Osteoblast (primary cell): ENCODE measurements at regions not wholly inside any gene's neighbourhood (a gene's known extent, or its start where the extent isn't known, plus 50 kb on each side); places are given as distances from the start of the nearest gene placed in this dataset.

Experiments
- DNase-seq: peaks from one replicate; pipeline ENCODE4 v3.0.0; 2011; ENCODE audit warnings: low spot score, mixed read lengths; ENCODE audit not compliant: insufficient read length; ENCODE audit errors: missing footprints
- H2AFZ ChIP-seq: 2 replicates; pipeline ENCODE4 v1.6.0; 2011; ENCODE audit warnings: mild to moderate bottlenecking, low read length
- H3K27ac ChIP-seq: 2 replicates; pipeline ENCODE4 v1.5.1; 2011; ENCODE audit warnings: mild to moderate bottlenecking, low read depth, low read length, moderate library complexity
- H3K27me3 ChIP-seq: 2 replicates; pipeline ENCODE4 v1.6.0; 2012; ENCODE audit warnings: mild to moderate bottlenecking, control low read depth, inconsistent platforms, low read length, moderate library complexity; ENCODE audit not compliant: insufficient read depth
- H3K36me3 ChIP-seq: 2 replicates; pipeline ENCODE4 v1.5.1; 2011; ENCODE audit warnings: mild to moderate bottlenecking, low read length, control low read depth, moderate library complexity; ENCODE audit not compliant: insufficient read depth
- H3K4me1 ChIP-seq: 2 replicates; pipeline ENCODE4 v1.5.1; 2011; ENCODE audit warnings: mild to moderate bottlenecking, low read length, control low read depth, moderate library complexity; ENCODE audit not compliant: insufficient read depth
- H3K4me2 ChIP-seq: 2 replicates; pipeline ENCODE4 v1.6.0; 2011; ENCODE audit warnings: mild to moderate bottlenecking, low read length; ENCODE audit not compliant: insufficient read depth
- H3K4me3 ChIP-seq: fragments of 200-600 bp; sonication (generic); 3 replicates; pipeline ENCODE4 v1.5.1; 2012; ENCODE audit warnings: mild to moderate bottlenecking, low read length, inconsistent platforms; ENCODE audit not compliant: insufficient read depth
- H3K79me2 ChIP-seq: 2 replicates; pipeline ENCODE4 v1.6.0; 2012; ENCODE audit warnings: mild to moderate bottlenecking, low read length, control low read depth, inconsistent platforms; ENCODE audit not compliant: insufficient read depth
- H3K9me3 ChIP-seq: 2 replicates; pipeline ENCODE4 v1.5.1; 2011; ENCODE audit warnings: low read depth, low read length, control low read depth
- H4K20me1 ChIP-seq: 2 replicates; pipeline ENCODE4 v1.6.0; 2012; ENCODE audit warnings: mild to moderate bottlenecking, low read length, control low read depth; ENCODE audit not compliant: insufficient read depth
- CTCF ChIP-seq: IDR thresholded peaks from 2 replicates; pipeline ENCODE4 v1.5.1; 2011; ENCODE audit warnings: mild to moderate bottlenecking, low read depth, low read length, moderate library complexity; ENCODE audit errors: extremely low read depth

GRCh38 chr9:82161876-82162275, 173.3 kb downstream of the SPATA31D1 start:
- H3K27ac ChIP-seq, result no peak overlapping the region
- no peaks in the 10 kb centered on the region for H4K20me1 ChIP-seq
- no peaks in the 10 kb centered on the region for H3K36me3 ChIP-seq
- H3K9me3 ChIP-seq, result no peaks in the 10 kb centered on the region
- TF ChIP-seq CTCF, result no peak
- no peak overlapping the region for H2AFZ ChIP-seq
- H3K4me3 ChIP-seq, result no peak overlapping the region
- no peaks in the 10 kb centered on the region for H3K27me3 ChIP-seq
- no peak for DNase-seq
- H3K4me2 ChIP-seq, result no peak overlapping the region
- H3K79me2 ChIP-seq, result no peaks in the 10 kb centered on the region
- H3K4me1 ChIP-seq, result no peaks in the 10 kb centered on the region

GRCh38 chr9:82164159-82164558, 175.6 kb downstream of the SPATA31D1 start:
- no peaks in the 10 kb centered on the region for H3K79me2 ChIP-seq
- no peak overlapping the region for H3K27ac ChIP-seq
- no peak overlapping the region for H2AFZ ChIP-seq
- no peak for TF ChIP-seq CTCF
- H3K4me3 ChIP-seq, result no peak overlapping the region
- DNase-seq, result no peak
- no peaks in the 10 kb centered on the region for H3K9me3 ChIP-seq
- no peaks in the 10 kb centered on the region for H3K36me3 ChIP-seq
- H4K20me1 ChIP-seq, result no peaks in the 10 kb centered on the region
- H3K27me3 ChIP-seq, result no peaks in the 10 kb centered on the region
- no peak overlapping the region for H3K4me2 ChIP-seq
- no peaks in the 10 kb centered on the region for H3K4me1 ChIP-seq

GRCh38 chr9:82167296-82167695, 178.7 kb downstream of the SPATA31D1 start:
- no peak overlapping the region for H2AFZ ChIP-seq
- no peak for TF ChIP-seq CTCF
- H4K20me1 ChIP-seq, result no peaks in the 10 kb centered on the region
- no peak overlapping the region for H3K27ac ChIP-seq
- no peaks in the 10 kb centered on the region for H3K4me1 ChIP-seq
- no peak overlapping the region for H3K4me3 ChIP-seq
- no peaks in the 10 kb centered on the region for H3K79me2 ChIP-seq
- no peak for DNase-seq
- H3K9me3 ChIP-seq, result no peaks in the 10 kb centered on the region
- H3K27me3 ChIP-seq, result no peaks in the 10 kb centered on the region
- H3K4me2 ChIP-seq, result no peak overlapping the region
- no peaks in the 10 kb centered on the region for H3K36me3 ChIP-seq

- H2AFZ ChIP-seq, result no peak overlapping the region
- H3K9me3 ChIP-seq, result no peaks in the 10 kb centered on the region
- H3K27ac ChIP-seq, result no peak overlapping the region
- H3K36me3 ChIP-seq, result no peaks in the 10 kb centered on the region
- H3K79me2 ChIP-seq, result no peaks in the 10 kb centered on the region
- TF ChIP-seq CTCF, result no peak
- H3K4me1 ChIP-seq, result no peaks in the 10 kb centered on the region
- DNase-seq, result no peak
- H3K4me3 ChIP-seq, result no peak overlapping the region
- no peak overlapping the region for H3K4me2 ChIP-seq
- H3K27me3 ChIP-seq, result no peaks in the 10 kb centered on the region
- no peaks in the 10 kb centered on the region for H4K20me1 ChIP-seq
Observed at GRCh38 chr9:82168585-82168984, 180.0 kb downstream of the SPATA31D1 start.
